Mammary epithelial cell (primary cell): ENCODE measurements at regions not wholly inside any gene's neighbourhood (a gene's known extent, or its start where the extent isn't known, plus 50 kb on each side); places are given as distances from the start of the nearest gene placed in this dataset.

Experiments
- EZH2 ChIP-seq: IDR thresholded peaks from 2 replicates; pipeline ENCODE4 v1.6.1; 2012; ENCODE audit warnings: low read length, inconsistent platforms, borderline replicate concordance
- TF ChIP-seq, protein P1 (sequence below), 2 donors: IDR thresholded peaks in 1 of 2; conservative IDR thresholded peaks in 1 of 2; 2 replicates each; pipeline ENCODE4 v1.5.1; 2011 to 2012; ENCODE audit warnings: inconsistent platforms in 2 of 2, low read length in 2 of 2, mild to moderate bottlenecking in 2 of 2, control low read depth in 1 of 2, low read depth in 1 of 2; ENCODE audit not compliant: insufficient read depth in 1 of 2; ENCODE audit errors: extremely low read depth in 1 of 2

DNA sequence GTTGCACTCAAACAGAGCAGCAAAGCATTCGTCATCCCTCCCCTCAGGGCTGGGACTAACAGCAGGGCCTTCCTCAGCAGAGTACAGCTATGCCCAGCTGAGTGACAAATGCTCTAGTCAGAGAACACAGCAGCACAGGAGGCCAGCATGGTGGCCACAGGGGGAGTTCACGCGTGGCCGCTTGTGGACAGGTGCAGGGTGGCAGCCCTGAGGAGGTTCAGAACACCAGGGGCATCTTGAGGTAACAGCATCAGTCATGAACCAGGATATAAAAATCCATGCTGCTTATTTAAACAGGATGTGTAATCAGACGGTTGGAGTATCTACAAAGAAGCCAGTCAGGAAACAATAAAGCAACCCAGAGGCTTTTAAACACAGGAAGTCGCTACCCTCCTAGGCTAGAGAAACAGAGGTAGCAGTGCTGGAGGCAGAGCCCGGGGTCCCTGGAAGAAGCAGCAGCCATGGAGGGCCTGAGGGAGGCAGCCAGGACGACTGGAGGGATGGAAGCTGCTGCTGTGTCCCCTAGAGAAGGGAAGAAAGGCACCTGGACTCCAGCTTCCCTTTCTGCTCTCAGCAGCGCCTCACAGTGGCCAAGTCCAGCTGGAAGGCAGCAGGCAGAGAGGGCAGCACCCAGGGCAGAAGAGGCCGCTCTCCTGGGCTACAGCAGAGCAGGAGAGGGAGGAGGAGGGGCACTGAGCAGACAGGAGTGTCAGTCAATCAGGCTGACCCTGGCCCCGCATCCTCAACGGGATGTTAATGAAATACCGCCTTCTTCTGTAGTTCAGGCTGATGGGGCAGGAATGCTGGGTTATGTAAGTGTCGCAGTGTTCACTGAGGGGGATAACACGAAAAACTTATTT is 70.8 kb upstream of the UCN3 start:
- TF ChIP-seq, protein P1, sequence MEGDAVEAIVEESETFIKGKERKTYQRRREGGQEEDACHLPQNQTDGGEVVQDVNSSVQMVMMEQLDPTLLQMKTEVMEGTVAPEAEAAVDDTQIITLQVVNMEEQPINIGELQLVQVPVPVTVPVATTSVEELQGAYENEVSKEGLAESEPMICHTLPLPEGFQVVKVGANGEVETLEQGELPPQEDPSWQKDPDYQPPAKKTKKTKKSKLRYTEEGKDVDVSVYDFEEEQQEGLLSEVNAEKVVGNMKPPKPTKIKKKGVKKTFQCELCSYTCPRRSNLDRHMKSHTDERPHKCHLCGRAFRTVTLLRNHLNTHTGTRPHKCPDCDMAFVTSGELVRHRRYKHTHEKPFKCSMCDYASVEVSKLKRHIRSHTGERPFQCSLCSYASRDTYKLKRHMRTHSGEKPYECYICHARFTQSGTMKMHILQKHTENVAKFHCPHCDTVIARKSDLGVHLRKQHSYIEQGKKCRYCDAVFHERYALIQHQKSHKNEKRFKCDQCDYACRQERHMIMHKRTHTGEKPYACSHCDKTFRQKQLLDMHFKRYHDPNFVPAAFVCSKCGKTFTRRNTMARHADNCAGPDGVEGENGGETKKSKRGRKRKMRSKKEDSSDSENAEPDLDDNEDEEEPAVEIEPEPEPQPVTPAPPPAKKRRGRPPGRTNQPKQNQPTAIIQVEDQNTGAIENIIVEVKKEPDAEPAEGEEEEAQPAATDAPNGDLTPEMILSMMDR (conservative IDR thresholded peaks at IDR 0.05 in 1 of 2, IDR thresholded peaks at IDR 0.05 in 1 of 2; ENCODE audit: extremely low read depth in 1 of 2, insufficient read depth in 1 of 2, low read depth in 1 of 2, low read length in 2 of 2), result peak; percentile 44 to 50
- no peak for TF ChIP-seq EZH2
